Heart right ventricle (tissue), 16 donors: ENCODE measurements at regions not wholly inside any gene's neighbourhood (a gene's known extent, or its start where the extent isn't known, plus 50 kb on each side); places are given as distances from the start of the nearest gene placed in this dataset.

Source experiments
- ATAC-seq, 8 donors: fragments of 200-7000 bp; cut with Tn5 transposase; one replicate each; pipeline ENCODE4 v1.9.1; 2020; ENCODE audit warnings: mild to moderate bottlenecking in 8 of 8, moderate library complexity in 8 of 8, moderate number of reproducible peaks in 1 of 8
- DNase-seq, 2 donors: peaks; one replicate each; pipeline ENCODE4 v3.0.0-alpha.2; 2020
- H3K27ac ChIP-seq, 10 donors: fragments of 200-600 bp; sonication (generic) in 2 of 10; one replicate each; pipeline versions ENCODE4 v1.5.0 to v1.8.0; 2020 to 2022; ENCODE audit warnings: mild to moderate bottlenecking in 3 of 10
- H3K27me3 ChIP-seq, 7 donors: fragments of 200-600 bp; one replicate each; pipeline ENCODE4 v1.8.0; 2021 to 2022; ENCODE audit warnings: mild to moderate bottlenecking in 2 of 7
- H3K36me3 ChIP-seq, 9 donors: fragments of 200-600 bp; sonication (generic) in 1 of 9; one replicate each; pipeline versions ENCODE4 v1.5.0 to v1.8.0; 2020 to 2022; ENCODE audit warnings: mild to moderate bottlenecking in 2 of 9
- H3K4me1 ChIP-seq, 9 donors: fragments of 200-600 bp; sonication (generic) in 1 of 9; one replicate each; pipeline versions ENCODE4 v1.5.0 to v1.8.0; 2020 to 2022; ENCODE audit warnings: mild to moderate bottlenecking in 4 of 9
- H3K4me3 ChIP-seq, 10 donors: fragments of 200-600 bp; sonication (generic) in 2 of 10; one replicate each; pipeline versions ENCODE4 v1.5.0 to v1.8.0; 2020 to 2022; ENCODE audit warnings: mild to moderate bottlenecking in 7 of 10, moderate library complexity in 2 of 10
- H3K9me3 ChIP-seq, 11 donors: fragments of 200-600 bp in 10 of 11; sonication (generic) in 2 of 11; one replicate each; pipeline versions ENCODE4 v1.5.0 to v1.8.0; 2013 to 2022; ENCODE audit warnings: mild to moderate bottlenecking in 2 of 11, control low read depth in 1 of 11, moderate library complexity in 1 of 11
- WGBS, 2 donors: extraction: QIAGEN DNeasy Blood & Tissue Kit; methylation state at CpG; one replicate each; pipeline ENCODE4 v1.1.7; 2013; ENCODE audit warnings: inconsistent platforms in 1 of 2; 5-methylcytosine and 5-hydroxymethylcytosine counted together
- intact Hi-C, 10 donors: fragments of 100-400 bp; cut with DNase I; formaldehyde crosslinking; loops; one replicate each; pipeline versions ENCODE4 v1.11.1 to v1.14.2; 2022
- TF ChIP-seq, protein P1 (sequence below), 9 donors: fragments of 200-600 bp; sonication (generic) in 2 of 9; IDR thresholded peaks; one replicate each; pipeline versions ENCODE4 v1.5.0 to v1.8.0; 2021 to 2022; ENCODE audit warnings: antibody characterized with exemption in 9 of 9, mild to moderate bottlenecking in 5 of 9, moderate library complexity in 1 of 9
- donor health status: Arrhythmogenic right ventricular cardiomyopathy.
- donor health status: ischemic (EF 13 %, LVEDD 7.1; RV severe dilation, severe dysfunction).
- donor health status: healthy with polysubstance abuse.
- donor health status: DM: no; HTN: yes; CAD: no.
- donor health status: DM: no; HTN: no; CAD: no.
- donor health status: ischemic (EF 25% LVEDD 6.9; RV normal size, moderate dysfunction).
- donor health status: ischemic (EF 25% LVEDD 5.7; RV mildly dilated, moderate dysfunction).
- donor health status: healthy.
- donor health status: DM: yes; HTN: yes; CAD: no.
- donor health status: Ischemic cardiomyopathy.
- donor health status: ischemic (EF 35%, LVEDD 5.7; RV mildly dilated, moderate dysfunction).
- donor health status: nonischemic (EF 11% LVEDD 7.7; RV severe dilation, severe dysfunction).
- donor health status: DM: yes; HTN: yes; CAD: no.
- donor health status: PGD.
- donor health status: ischemic (EF 29% LVEDD 5.4; RV normal size, mild dysfunction).
- donor health status: nonischemic (EF 23%, LVEDD 6.1; RV moderate dilation, normal function).

DNA sequence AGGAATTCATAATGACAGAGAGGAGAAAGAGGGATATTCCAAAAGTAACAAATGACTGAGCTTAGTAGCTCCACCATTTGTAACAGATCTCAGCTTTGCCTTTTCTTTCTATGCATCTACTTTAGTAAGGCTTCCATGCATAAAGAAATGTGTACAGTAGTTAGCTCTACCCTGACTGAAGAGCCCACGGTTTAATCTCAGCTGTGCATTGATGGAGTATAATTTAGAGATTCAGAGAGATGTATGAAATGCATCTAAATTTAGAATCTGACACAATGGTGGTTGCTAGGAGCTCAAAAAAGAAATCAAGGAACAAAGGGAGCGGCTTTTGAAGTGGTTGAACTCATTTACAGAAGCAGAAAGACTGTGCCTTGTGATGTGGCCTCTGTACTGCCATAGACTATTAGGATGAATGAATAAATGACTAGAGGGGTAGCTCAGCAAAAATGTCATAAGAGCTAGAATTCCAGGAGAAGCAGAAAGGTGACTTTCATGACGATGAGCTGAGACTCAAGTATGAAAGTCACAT lies 838.6 kb downstream of the RPS29 start:
- TF ChIP-seq, protein P1, sequence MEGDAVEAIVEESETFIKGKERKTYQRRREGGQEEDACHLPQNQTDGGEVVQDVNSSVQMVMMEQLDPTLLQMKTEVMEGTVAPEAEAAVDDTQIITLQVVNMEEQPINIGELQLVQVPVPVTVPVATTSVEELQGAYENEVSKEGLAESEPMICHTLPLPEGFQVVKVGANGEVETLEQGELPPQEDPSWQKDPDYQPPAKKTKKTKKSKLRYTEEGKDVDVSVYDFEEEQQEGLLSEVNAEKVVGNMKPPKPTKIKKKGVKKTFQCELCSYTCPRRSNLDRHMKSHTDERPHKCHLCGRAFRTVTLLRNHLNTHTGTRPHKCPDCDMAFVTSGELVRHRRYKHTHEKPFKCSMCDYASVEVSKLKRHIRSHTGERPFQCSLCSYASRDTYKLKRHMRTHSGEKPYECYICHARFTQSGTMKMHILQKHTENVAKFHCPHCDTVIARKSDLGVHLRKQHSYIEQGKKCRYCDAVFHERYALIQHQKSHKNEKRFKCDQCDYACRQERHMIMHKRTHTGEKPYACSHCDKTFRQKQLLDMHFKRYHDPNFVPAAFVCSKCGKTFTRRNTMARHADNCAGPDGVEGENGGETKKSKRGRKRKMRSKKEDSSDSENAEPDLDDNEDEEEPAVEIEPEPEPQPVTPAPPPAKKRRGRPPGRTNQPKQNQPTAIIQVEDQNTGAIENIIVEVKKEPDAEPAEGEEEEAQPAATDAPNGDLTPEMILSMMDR (IDR thresholded peaks at IDR 0.05): no peak
- Histone ChIP-seq H3K9me3 (peaks cover 0 to 3% (median 0%) of the 10 kb centered on the region in 11 donors), H3K36me3 (no peaks in the 10 kb centered on the region), H3K4me1 (peaks cover 0 to 19% (median 10%) of the 10 kb centered on the region in 9 donors), H3K27ac (peak overlapping the region in 4 of 10 donors; percentile 18 to 45 (median 40)), H3K4me3 (no peak overlapping the region), H3K27me3 (no peaks in the 10 kb centered on the region)
- DNase-seq: peak in 1 of 2 donors; percentile 8
- intact Hi-C loops: no loop called here
- peak; percentile 29 to 94 (median 80) for ATAC-seq
- 36 to 52% methylated on average over 3 of the region's 3 CpGs for WGBS, 2 donors

DNA sequence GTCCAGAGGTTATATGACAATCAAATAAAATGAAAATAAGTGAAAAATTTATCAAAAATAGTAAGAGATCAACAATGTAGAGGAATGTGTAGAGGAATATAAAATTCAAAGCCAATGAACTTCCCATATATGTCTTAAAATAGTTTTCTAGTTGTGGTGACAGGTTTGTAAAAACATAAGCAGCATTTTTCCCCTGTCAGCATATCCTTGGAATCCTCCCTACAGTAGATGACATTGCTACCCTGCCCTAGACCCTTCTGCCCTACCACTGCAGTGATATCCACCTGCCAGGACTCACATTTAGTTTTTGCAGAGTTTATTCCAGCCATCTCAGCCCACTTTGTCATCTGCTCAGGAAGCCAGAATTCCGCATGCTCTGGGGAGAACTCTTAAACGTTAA lies 842.0 kb downstream of the RPS29 start:
- 16 to 17% methylated on average over 2 of the region's 2 CpGs for WGBS, 2 donors
- peaks cover 0 to 19% (median 8%) of the 10 kb centered on the region in 9 donors for H3K4me1 ChIP-seq
- no peak overlapping the region for H3K4me3 ChIP-seq
- H3K36me3 ChIP-seq: no peaks in the 10 kb centered on the region
- H3K27ac ChIP-seq: no peak overlapping the region
- H3K9me3 ChIP-seq: peaks cover 0 to 3% (median 0%) of the 10 kb centered on the region in 11 donors
- no peak for DNase-seq
- TF ChIP-seq, protein P1 (IDR thresholded peaks at IDR 0.05): no peak
- no peak for ATAC-seq
- intact Hi-C loops: no loop called here
- H3K27me3 ChIP-seq: no peaks in the 10 kb centered on the region

DNA sequence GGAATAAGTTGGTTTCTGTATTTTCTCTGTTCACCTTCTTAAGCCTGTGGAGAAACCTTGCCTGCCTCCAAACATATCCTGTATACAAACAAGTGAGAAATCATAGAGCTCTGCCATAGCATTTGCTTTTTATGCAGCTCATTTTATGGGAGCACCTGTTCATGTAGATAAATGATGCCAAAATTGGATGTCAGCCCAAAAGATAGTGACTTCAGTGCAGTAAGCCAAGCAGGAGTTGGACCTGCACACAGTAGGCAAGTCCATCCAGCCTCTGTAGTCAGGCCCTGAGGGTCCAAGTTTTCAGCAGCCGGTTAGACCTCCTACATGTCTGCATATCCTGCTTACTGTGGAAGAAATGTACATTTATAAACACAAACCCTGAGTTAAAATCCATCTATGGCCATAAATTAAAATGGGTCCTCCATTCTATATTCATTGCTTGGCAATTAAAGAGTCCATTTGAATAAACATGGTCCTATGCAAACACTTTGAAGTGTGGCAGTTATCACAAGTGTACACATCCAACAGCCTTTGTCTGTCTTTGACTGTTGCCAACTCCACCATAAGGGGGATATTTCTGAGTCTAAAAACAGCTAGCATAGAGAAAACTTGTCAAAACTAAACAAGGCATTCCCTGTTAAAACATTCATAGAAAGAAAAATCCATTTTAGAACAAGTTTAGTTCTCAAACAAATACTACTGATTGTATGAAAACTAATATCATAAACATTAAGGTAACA lies 847.8 kb downstream of the RPS29 start:
- Histone ChIP-seq H3K4me1 (peaks cover 0 to 8% (median 0%) of the 10 kb centered on the region in 9 donors), H3K27me3 (no peaks in the 10 kb centered on the region), H3K36me3 (no peaks in the 10 kb centered on the region), H3K27ac (no peak overlapping the region), H3K9me3 (peaks cover 0 to 19% (median 3%) of the 10 kb centered on the region in 11 donors), H3K4me3 (no peak overlapping the region)
- WGBS, 2 donors: 78 to 88% methylated on average over 1 of the region's 1 CpG
- TF ChIP-seq, protein P1 (IDR thresholded peaks at IDR 0.05): no peak
- intact Hi-C loops: no loop called here
- ATAC-seq: no peak
- no peak for DNase-seq

DNA sequence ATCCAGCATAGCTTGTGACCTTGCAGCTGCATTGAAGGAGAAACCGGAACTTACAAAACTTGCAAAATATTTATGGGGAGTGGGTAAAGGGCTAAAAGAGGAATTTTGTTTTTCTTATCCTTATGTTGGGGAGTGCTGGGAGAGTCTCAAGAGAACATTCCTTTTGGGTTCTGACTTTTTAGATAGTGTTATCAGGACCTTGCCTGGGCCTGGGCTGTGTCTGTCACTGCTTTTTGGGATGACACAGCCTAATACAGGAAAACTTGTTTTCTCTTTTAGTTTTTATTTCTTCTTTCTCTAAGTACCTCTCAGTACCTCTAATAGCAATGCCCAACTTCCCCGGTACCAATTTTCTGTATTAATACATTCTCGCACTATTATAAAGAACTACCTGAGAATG lies 850.6 kb downstream of the RPS29 start:
- H3K27ac ChIP-seq: peak overlapping the region in 3 of 10 donors; percentile 11 to 37 (median 16)
- no peaks in the 10 kb centered on the region for H3K27me3 ChIP-seq
- DNase-seq: no peak
- ATAC-seq: peak in 3 of 8 donors; percentile 57 to 73 (median 58)
- peaks cover 0 to 19% (median 3%) of the 10 kb centered on the region in 11 donors for H3K9me3 ChIP-seq
- intact Hi-C loops: no loop called here
- WGBS, 2 donors: 66 to 68% methylated on average over 3 of the region's 3 CpGs
- no peaks in the 10 kb centered on the region for H3K36me3 ChIP-seq
- peaks cover 0 to 8% (median 0%) of the 10 kb centered on the region in 9 donors for H3K4me1 ChIP-seq
- TF ChIP-seq, protein P1 (IDR thresholded peaks at IDR 0.05): no peak
- no peak overlapping the region for H3K4me3 ChIP-seq
